ENCODE measurements at regions not wholly inside any gene's neighbourhood (a gene's known extent, or its start where the extent isn't known, plus 50 kb on each side); places are given as distances from the start of the nearest gene placed in this dataset.

DNA sequence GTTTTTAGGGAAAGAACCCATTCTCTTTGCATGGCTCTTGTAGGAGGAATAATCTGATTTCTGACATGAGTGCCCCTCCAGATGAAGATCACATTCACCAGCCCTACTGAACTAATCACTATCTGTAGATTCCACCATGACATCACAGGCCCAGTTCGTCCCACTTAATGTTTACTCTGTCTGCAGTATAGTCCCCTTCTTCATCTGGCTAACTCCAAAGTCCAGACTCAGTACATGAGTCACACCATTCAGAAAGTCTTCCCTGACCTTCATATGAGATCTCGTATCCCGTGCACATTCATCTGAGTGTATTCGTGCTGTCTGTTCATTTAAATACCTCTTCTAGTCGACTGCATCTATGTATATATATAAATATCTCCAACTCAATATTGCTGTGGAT, 366.5 kb upstream of the AKR1E2 start:
- H3K27ac ChIP-seq (ENCODE audit: low read length in 2 of 2) = no peak overlapping the region
- WGBS (ENCODE audit: insufficient coverage) = 100% methylated on average over 1 of the region's 5 CpGs
- intact Hi-C loops (cut with micrococcal nuclease) = no loop called here
- ChIA-PET POLR2A (no interaction called here), CTCF (no interaction called here)
- no peaks in the 10 kb centered on the region for H3K9me3 Mint-ChIP-seq (ENCODE audit: insufficient read depth)
- H2AFZ ChIP-seq (ENCODE audit: insufficient read depth, low read depth, low read length, poor library complexity, severe bottlenecking) = no peak overlapping the region
- H3K9ac ChIP-seq (ENCODE audit: low read length) = no peak overlapping the region
- DNase-seq (no peak), ATAC-seq (ENCODE audit: low read depth) (no peak)
- H3K27me3 ChIP-seq (replicated peaks in 1 of 4; ENCODE audit: control extremely low read depth in 1 of 4, control insufficient read depth in 3 of 4, insufficient read depth in 4 of 4, low read length in 3 of 4) = no peaks in the 10 kb centered on the region
- H3K4me1 ChIP-seq (ENCODE audit: control insufficient read depth in 2 of 2, insufficient read depth in 2 of 2, low read length in 2 of 2) = no peaks in the 10 kb centered on the region
- H3K4me3 ChIP-seq (ENCODE audit: control extremely low read depth in 1 of 5, extremely low read depth in 1 of 5, insufficient read depth in 1 of 5, low read depth in 2 of 5, low read length in 4 of 5) = no peak overlapping the region
- H3K36me3 ChIP-seq (replicated peaks in 1 of 2; ENCODE audit: control extremely low read depth in 1 of 2, control insufficient read depth in 1 of 2, extremely low read depth in 1 of 2, insufficient read depth in 2 of 2, low read length in 1 of 2) = no peaks in the 10 kb centered on the region
- no peaks in the 10 kb centered on the region for H4K20me1 ChIP-seq (ENCODE audit: control insufficient read depth, insufficient read depth, low read length, poor library complexity, severe bottlenecking)
- no peaks in the 10 kb centered on the region for H3K79me2 ChIP-seq (ENCODE audit: control insufficient read depth, insufficient read depth, low read length)
- no peak overlapping the region for H3K27ac Mint-ChIP-seq
- TF ChIP-seq, protein P1, sequence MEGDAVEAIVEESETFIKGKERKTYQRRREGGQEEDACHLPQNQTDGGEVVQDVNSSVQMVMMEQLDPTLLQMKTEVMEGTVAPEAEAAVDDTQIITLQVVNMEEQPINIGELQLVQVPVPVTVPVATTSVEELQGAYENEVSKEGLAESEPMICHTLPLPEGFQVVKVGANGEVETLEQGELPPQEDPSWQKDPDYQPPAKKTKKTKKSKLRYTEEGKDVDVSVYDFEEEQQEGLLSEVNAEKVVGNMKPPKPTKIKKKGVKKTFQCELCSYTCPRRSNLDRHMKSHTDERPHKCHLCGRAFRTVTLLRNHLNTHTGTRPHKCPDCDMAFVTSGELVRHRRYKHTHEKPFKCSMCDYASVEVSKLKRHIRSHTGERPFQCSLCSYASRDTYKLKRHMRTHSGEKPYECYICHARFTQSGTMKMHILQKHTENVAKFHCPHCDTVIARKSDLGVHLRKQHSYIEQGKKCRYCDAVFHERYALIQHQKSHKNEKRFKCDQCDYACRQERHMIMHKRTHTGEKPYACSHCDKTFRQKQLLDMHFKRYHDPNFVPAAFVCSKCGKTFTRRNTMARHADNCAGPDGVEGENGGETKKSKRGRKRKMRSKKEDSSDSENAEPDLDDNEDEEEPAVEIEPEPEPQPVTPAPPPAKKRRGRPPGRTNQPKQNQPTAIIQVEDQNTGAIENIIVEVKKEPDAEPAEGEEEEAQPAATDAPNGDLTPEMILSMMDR (IDR thresholded peaks at IDR 0.05) = no peak
- TF ChIP-seq EZH2 (IDR thresholded peaks at IDR 0.05; ENCODE audit: borderline replicate concordance, insufficient read depth, low read depth, low read length, poor library complexity, severe bottlenecking) = no peak
- no peak overlapping the region for H3K4me3 Mint-ChIP-seq
- no peaks in the 10 kb centered on the region for H3K4me1 Mint-ChIP-seq
- no peaks in the 10 kb centered on the region for H3K9me3 ChIP-seq (ENCODE audit: control extremely low read depth in 1 of 3, control insufficient read depth in 2 of 3, insufficient read depth in 1 of 3, low read length in 2 of 3)
- H3K27me3 Mint-ChIP-seq = peaks cover 6% of the 10 kb centered on the region
- H3K4me2 ChIP-seq (replicated peaks; ENCODE audit: low read depth, low read length, poor library complexity, severe bottlenecking) = no peak overlapping the region

DNA sequence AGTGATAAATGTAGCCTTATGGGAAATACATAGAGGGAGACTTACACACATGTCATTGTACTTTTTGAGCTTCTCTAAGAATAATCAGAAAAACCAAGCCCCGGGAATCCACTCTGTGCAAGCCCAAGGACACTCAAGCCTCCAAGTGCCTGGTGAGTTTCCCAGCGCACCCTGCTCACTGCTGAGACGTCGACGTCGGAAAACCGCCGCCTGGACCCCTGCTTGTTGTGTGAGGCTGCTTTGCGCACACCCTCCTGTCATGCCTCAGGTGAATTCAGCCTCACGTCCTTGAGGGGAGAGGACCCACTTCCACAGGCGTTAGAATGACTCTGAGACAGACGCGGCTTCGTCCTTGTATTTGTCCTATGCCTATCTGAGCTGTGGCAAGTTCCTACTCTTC, 368.4 kb upstream of the AKR1E2 start:
- intact Hi-C loops (cut with micrococcal nuclease) = no loop called here
- Histone ChIP-seq H2AFZ (ENCODE audit: insufficient read depth, low read depth, low read length, poor library complexity, severe bottlenecking) (no peak overlapping the region), H3K79me2 (ENCODE audit: control insufficient read depth, insufficient read depth, low read length) (no peaks in the 10 kb centered on the region), H3K4me1 (ENCODE audit: control insufficient read depth in 2 of 2, insufficient read depth in 2 of 2, low read length in 2 of 2) (no peaks in the 10 kb centered on the region), H3K36me3 (replicated peaks in 1 of 2; ENCODE audit: control extremely low read depth in 1 of 2, control insufficient read depth in 1 of 2, extremely low read depth in 1 of 2, insufficient read depth in 2 of 2, low read length in 1 of 2) (no peaks in the 10 kb centered on the region), H3K4me3 (ENCODE audit: control extremely low read depth in 1 of 5, extremely low read depth in 1 of 5, insufficient read depth in 1 of 5, low read depth in 2 of 5, low read length in 4 of 5) (no peak overlapping the region), H3K27ac (ENCODE audit: low read length in 2 of 2) (no peak overlapping the region), H3K27me3 (replicated peaks in 1 of 4; ENCODE audit: control extremely low read depth in 1 of 4, control insufficient read depth in 3 of 4, insufficient read depth in 4 of 4, low read length in 3 of 4) (no peaks in the 10 kb centered on the region), H4K20me1 (ENCODE audit: control insufficient read depth, insufficient read depth, low read length, poor library complexity, severe bottlenecking) (no peaks in the 10 kb centered on the region), H3K4me2 (replicated peaks; ENCODE audit: low read depth, low read length, poor library complexity, severe bottlenecking) (no peak overlapping the region), H3K9ac (ENCODE audit: low read length) (no peak overlapping the region), H3K9me3 (ENCODE audit: control extremely low read depth in 1 of 3, control insufficient read depth in 2 of 3, insufficient read depth in 1 of 3, low read length in 2 of 3) (no peaks in the 10 kb centered on the region)
- Mint-ChIP-seq H3K4me3 (no peak overlapping the region), H3K27me3 (peaks cover 6% of the 10 kb centered on the region), H3K4me1 (no peaks in the 10 kb centered on the region), H3K27ac (no peak overlapping the region), H3K9me3 (ENCODE audit: insufficient read depth) (no peaks in the 10 kb centered on the region)
- WGBS (ENCODE audit: insufficient coverage) = 95% methylated on average over 14 of the region's 14 CpGs
- TF ChIP-seq, protein P1 (IDR thresholded peaks at IDR 0.05) = no peak
- no peak for TF ChIP-seq EZH2 (IDR thresholded peaks at IDR 0.05; ENCODE audit: borderline replicate concordance, insufficient read depth, low read depth, low read length, poor library complexity, severe bottlenecking)
- ChIA-PET CTCF (no interaction called here), POLR2A (no interaction called here)
- DNase-seq (no peak), ATAC-seq (ENCODE audit: low read depth) (no peak)

All from B cell (primary cell).